Activated T-cell treated with anti-CD3 and anti-CD28 coated beads, Interleukin-2, amount 50 U/mL, for 24 hours (primary cell): ENCODE measurements at regions not wholly inside any gene's neighbourhood (a gene's known extent, or its start where the extent isn't known, plus 50 kb on each side); places are given as distances from the start of the nearest gene placed in this dataset.

ENCODE experiments used
- DNase-seq: peaks from one replicate; pipeline ENCODE4 v3.0.0-alpha.2; 2020
- H3K27ac Mint-ChIP-seq: 2 replicates; pipeline ENCODE4 v1.8.0; 2020; ENCODE audit warnings: mild to moderate bottlenecking, mixed read lengths
- H3K27me3 Mint-ChIP-seq: 2 replicates; pipeline ENCODE4 v1.8.0; 2020; ENCODE audit warnings: mixed read lengths
- H3K36me3 Mint-ChIP-seq: 2 replicates; pipeline ENCODE4 v1.8.0; 2020; ENCODE audit warnings: low read depth, mixed read lengths
- H3K4me1 Mint-ChIP-seq: 2 replicates; pipeline ENCODE4 v1.8.0; 2020; ENCODE audit warnings: low read depth, mixed read lengths
- H3K4me3 Mint-ChIP-seq: 2 replicates; pipeline ENCODE4 v1.8.0; 2020; ENCODE audit warnings: mild to moderate bottlenecking, moderate library complexity, mixed read lengths
- H3K9me3 Mint-ChIP-seq: 2 replicates; pipeline ENCODE4 v1.8.0; 2020; ENCODE audit warnings: mixed read lengths

DNA sequence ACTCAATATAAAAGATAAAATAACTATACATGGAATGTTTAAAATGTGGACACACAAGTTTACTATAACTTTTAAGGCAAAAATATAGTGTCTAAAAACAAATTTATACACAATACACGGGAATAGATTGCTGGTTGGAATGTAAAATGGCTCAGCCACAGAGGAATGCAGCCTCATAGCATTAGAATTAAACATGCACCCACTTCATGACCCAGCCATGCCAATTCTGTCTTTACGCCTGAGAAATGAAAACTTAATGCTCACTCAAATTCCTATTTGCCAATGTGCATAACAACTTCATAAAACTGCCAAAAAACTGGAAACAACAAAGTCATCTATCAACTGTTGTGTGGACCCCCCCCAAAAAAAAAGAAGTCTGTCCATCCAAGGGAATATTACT lies 1006.6 kb upstream of the POU3F3 start:
- no peak overlapping the region for H3K4me3 Mint-ChIP-seq
- no peak overlapping the region for H3K27ac Mint-ChIP-seq
- no peaks in the 10 kb centered on the region for H3K4me1 Mint-ChIP-seq
- H3K36me3 Mint-ChIP-seq: no peaks in the 10 kb centered on the region
- H3K27me3 Mint-ChIP-seq: no peaks in the 10 kb centered on the region
- H3K9me3 Mint-ChIP-seq: peaks cover 20% of the 10 kb centered on the region
- no peak for DNase-seq

GRCh38 chr2:103859238-103859637 lies 994.7 kb upstream of the POU3F3 start:
- H3K9me3 Mint-ChIP-seq: peaks cover 6% of the 10 kb centered on the region
- H3K4me1 Mint-ChIP-seq: no peaks in the 10 kb centered on the region
- no peak overlapping the region for H3K27ac Mint-ChIP-seq
- no peaks in the 10 kb centered on the region for H3K27me3 Mint-ChIP-seq
- H3K4me3 Mint-ChIP-seq: no peak overlapping the region
- no peak for DNase-seq
- H3K36me3 Mint-ChIP-seq: no peaks in the 10 kb centered on the region

DNA sequence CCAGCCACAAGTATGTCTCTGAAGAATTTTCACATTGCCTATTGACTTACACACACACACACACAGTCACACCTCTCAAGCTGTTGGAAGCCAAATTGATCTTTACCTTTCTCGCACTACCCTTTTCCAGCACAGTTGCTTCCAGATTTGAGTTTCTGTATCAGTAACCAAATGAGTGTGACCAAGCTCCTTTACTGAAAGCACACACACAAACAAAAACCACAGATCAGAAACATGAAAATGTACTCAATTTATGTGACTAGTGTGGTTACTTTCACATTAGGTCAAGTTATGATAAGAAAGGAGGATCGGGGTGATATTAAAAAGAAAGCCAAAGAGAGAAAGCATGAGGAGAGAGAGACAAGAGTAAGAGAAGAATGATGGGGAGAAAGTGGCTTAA lies 993.9 kb upstream of the POU3F3 start:
- Mint-ChIP-seq H3K4me1 (no peaks in the 10 kb centered on the region), H3K27ac (no peak overlapping the region), H3K27me3 (no peaks in the 10 kb centered on the region), H3K9me3 (peaks cover 6% of the 10 kb centered on the region), H3K36me3 (no peaks in the 10 kb centered on the region), H3K4me3 (no peak overlapping the region)
- no peak for DNase-seq

DNA sequence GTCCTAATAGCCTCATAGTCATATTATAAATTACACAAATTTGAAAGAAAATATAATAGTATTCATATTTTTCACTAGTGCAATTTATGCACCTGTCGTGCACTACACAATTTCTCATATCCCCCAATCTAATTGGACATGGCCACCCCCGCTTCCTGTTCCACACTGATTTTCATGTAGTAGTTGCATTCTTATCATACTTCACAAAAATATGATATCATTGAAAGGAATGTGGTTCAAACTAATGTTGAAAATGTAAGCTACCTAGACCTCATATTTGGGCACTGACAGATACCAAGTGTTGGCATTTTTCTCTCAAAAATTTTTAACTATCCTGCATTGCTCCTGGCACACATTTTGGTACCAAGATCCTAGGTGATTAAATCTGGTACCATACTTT lies 985.5 kb upstream of the POU3F3 start:
- Mint-ChIP-seq H3K27ac (no peak overlapping the region), H3K9me3 (peaks cover 16% of the 10 kb centered on the region), H3K27me3 (no peaks in the 10 kb centered on the region), H3K4me1 (no peaks in the 10 kb centered on the region), H3K4me3 (no peak overlapping the region), H3K36me3 (no peaks in the 10 kb centered on the region)
- DNase-seq: no peak

DNA sequence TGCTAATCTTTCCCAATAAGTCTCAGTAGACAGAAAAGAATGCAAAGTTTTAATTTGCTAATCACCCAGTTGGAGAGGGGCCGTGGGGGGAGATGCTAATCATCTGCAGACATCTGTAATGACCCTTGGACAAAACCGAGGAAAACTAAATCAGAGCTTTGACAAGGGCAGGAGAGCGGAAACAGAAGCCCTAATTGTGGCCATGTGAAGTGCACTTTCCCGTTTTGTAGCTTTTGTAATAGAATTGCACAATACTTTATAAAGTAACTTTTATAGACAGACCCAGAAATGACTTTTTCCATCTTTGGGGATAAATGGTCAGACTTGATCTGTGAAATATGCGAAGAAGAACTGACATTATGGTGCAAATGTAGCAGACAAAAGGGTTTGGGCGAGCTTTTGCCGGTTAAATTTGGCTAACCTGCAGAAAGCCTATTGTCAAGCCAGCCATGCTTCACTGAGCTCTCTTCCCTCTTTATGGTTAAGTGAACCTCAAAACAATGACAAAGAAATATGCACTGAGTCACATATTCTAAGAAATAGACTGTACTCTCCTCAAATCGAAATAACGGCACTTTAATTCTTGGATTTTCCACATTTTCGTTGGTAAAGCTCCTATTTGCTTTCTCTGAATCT lies 980.1 kb upstream of the POU3F3 start:
- Mint-ChIP-seq H3K4me3 (no peak overlapping the region), H3K36me3 (no peaks in the 10 kb centered on the region), H3K27me3 (no peaks in the 10 kb centered on the region), H3K9me3 (peaks cover 17% of the 10 kb centered on the region), H3K27ac (no peak overlapping the region), H3K4me1 (no peaks in the 10 kb centered on the region)
- DNase-seq: no peak

- Mint-ChIP-seq H3K27ac (no peak overlapping the region), H3K4me3 (no peak overlapping the region), H3K9me3 (peaks cover 17% of the 10 kb centered on the region), H3K27me3 (no peaks in the 10 kb centered on the region), H3K36me3 (no peaks in the 10 kb centered on the region), H3K4me1 (no peaks in the 10 kb centered on the region)
- DNase-seq: no peak
These were observed 978.8 kb upstream of the POU3F3 start for GRCh38 chr2:103875131-103875530.

GRCh38 chr2:103875531-103875930 lies 978.4 kb upstream of the POU3F3 start:
- Mint-ChIP-seq H3K9me3 (peaks cover 17% of the 10 kb centered on the region), H3K4me3 (no peak overlapping the region), H3K4me1 (no peaks in the 10 kb centered on the region), H3K27ac (no peak overlapping the region), H3K36me3 (no peaks in the 10 kb centered on the region), H3K27me3 (no peaks in the 10 kb centered on the region)
- DNase-seq: no peak

GRCh38 chr2:103876611-103877010 lies 977.3 kb upstream of the POU3F3 start:
- H3K4me1 Mint-ChIP-seq: no peaks in the 10 kb centered on the region
- H3K27ac Mint-ChIP-seq: no peak overlapping the region
- DNase-seq: no peak
- no peak overlapping the region for H3K4me3 Mint-ChIP-seq
- H3K9me3 Mint-ChIP-seq: peaks cover 15% of the 10 kb centered on the region
- H3K36me3 Mint-ChIP-seq: no peaks in the 10 kb centered on the region
- no peaks in the 10 kb centered on the region for H3K27me3 Mint-ChIP-seq

GRCh38 chr2:103879101-103879500 lies 974.8 kb upstream of the POU3F3 start:
- no peak overlapping the region for H3K27ac Mint-ChIP-seq
- H3K4me1 Mint-ChIP-seq: no peaks in the 10 kb centered on the region
- peaks cover 7% of the 10 kb centered on the region for H3K9me3 Mint-ChIP-seq
- no peak overlapping the region for H3K4me3 Mint-ChIP-seq
- no peaks in the 10 kb centered on the region for H3K27me3 Mint-ChIP-seq
- no peaks in the 10 kb centered on the region for H3K36me3 Mint-ChIP-seq
- no peak for DNase-seq

- no peaks in the 10 kb centered on the region for H3K27me3 Mint-ChIP-seq
- DNase-seq: no peak
- H3K4me3 Mint-ChIP-seq: no peak overlapping the region
- H3K36me3 Mint-ChIP-seq: no peaks in the 10 kb centered on the region
- no peaks in the 10 kb centered on the region for H3K4me1 Mint-ChIP-seq
- no peak overlapping the region for H3K27ac Mint-ChIP-seq
- H3K9me3 Mint-ChIP-seq: peaks cover 6% of the 10 kb centered on the region
These were observed 973.7 kb upstream of the POU3F3 start for GRCh38 chr2:103880081-103880834.

- Mint-ChIP-seq H3K4me1 (no peaks in the 10 kb centered on the region), H3K36me3 (no peaks in the 10 kb centered on the region), H3K9me3 (peaks cover 13% of the 10 kb centered on the region), H3K27ac (no peak overlapping the region), H3K4me3 (no peak overlapping the region), H3K27me3 (no peaks in the 10 kb centered on the region)
- DNase-seq: no peak
These were observed 966.3 kb upstream of the POU3F3 start for GRCh38 chr2:103887625-103888024.

GRCh38 chr2:103896182-103896581 lies 957.7 kb upstream of the POU3F3 start:
- Mint-ChIP-seq H3K27me3 (no peaks in the 10 kb centered on the region), H3K9me3 (no peaks in the 10 kb centered on the region), H3K36me3 (no peaks in the 10 kb centered on the region), H3K4me1 (no peaks in the 10 kb centered on the region), H3K4me3 (no peak overlapping the region), H3K27ac (no peak overlapping the region)
- DNase-seq: no peak

- Mint-ChIP-seq H3K27ac (no peak overlapping the region), H3K4me3 (no peak overlapping the region), H3K36me3 (no peaks in the 10 kb centered on the region)
These were observed 955.4 kb upstream of the POU3F3 start for GRCh38 chr2:103898561-103898960.

GRCh38 chr2:103902347-103902746 lies 951.6 kb upstream of the POU3F3 start:
- Mint-ChIP-seq H3K4me3 (no peak overlapping the region), H3K9me3 (peaks cover 6% of the 10 kb centered on the region), H3K4me1 (no peaks in the 10 kb centered on the region), H3K36me3 (no peaks in the 10 kb centered on the region), H3K27ac (no peak overlapping the region), H3K27me3 (no peaks in the 10 kb centered on the region)
- no peak for DNase-seq

More at GRCh38 chr2:103898561-103898960, 955.4 kb upstream of the POU3F3 start:
- Mint-ChIP-seq H3K27me3 (no peaks in the 10 kb centered on the region), H3K9me3 (no peaks in the 10 kb centered on the region), H3K4me1 (no peaks in the 10 kb centered on the region)
- DNase-seq: no peak

DNA sequence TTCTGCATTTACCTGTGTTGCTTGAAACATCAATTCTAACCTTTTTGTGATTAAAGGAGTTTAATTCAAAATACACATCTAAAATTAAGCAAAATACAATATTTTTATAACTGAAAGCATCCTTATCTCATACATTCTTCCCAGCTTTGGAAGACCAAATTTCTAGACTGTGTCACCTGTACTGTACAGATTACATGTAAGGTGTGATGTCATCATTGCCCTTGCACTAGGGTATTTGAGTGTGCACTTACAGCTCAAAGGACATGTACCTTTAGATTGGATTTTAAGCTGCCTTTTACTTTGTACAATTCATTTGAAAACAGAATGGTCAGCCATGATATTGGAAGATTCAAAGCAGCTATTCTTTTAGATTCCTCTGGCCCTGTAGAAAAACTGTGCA lies 932.8 kb upstream of the POU3F3 start:
- Mint-ChIP-seq H3K4me1 (no peaks in the 10 kb centered on the region), H3K36me3 (no peaks in the 10 kb centered on the region), H3K27me3 (no peaks in the 10 kb centered on the region), H3K27ac (no peak overlapping the region), H3K9me3 (peaks cover 12% of the 10 kb centered on the region), H3K4me3 (no peak overlapping the region)
- no peak for DNase-seq
